ENCODE measurements at regions not wholly inside any gene's neighbourhood (a gene's known extent, or its start where the extent isn't known, plus 50 kb on each side); places are given as distances from the start of the nearest gene placed in this dataset.

DNA sequence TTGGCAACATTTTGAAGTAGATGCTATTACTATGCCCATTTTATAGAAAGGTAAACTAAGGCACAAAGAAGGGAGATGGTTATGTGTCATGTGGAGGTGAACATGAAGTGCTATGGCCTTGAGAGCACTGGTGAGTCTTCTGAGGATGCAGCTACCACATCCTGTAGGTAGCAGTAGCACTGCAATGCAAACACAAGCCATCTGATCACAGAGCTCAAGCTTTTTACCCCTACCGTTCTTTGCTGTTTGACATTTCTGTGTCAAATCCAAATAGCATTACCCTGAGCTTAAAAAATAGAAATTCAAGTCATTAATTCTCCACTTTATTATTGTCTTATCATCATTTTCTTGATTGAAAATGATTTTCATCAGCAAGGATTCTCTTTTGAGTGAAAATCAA, 382.9 kb downstream of the KCTD12 start:
- TF ChIP-seq CTCF (IDR thresholded peaks at IDR 0.05) (no peak), POLR2A (IDR thresholded peaks at IDR 0.05) (no peak)

Data from upper lobe of left lung (tissue), 4 donors.